ENCODE measurements at regions not wholly inside any gene's neighbourhood (a gene's known extent, or its start where the extent isn't known, plus 50 kb on each side); places are given as distances from the start of the nearest gene placed in this dataset.

- H3K27me3 ChIP-seq: no peaks in the 10 kb centered on the region
- no peak for DNase-seq
- H3K4me1 ChIP-seq: no peaks in the 10 kb centered on the region
- TF ChIP-seq POLR2A (IDR thresholded peaks at IDR 0.05) (no peak), CTCF (IDR thresholded peaks at IDR 0.05) (no peak)
- 80 to 86% methylated on average over 6 of the region's 6 CpGs for WGBS, 2 donors
- H3K36me3 ChIP-seq: no peaks in the 10 kb centered on the region
- intact Hi-C loops (cut with DNase I): no loop called here
- H3K27ac ChIP-seq: no peak overlapping the region
- no peak overlapping the region for H3K4me3 ChIP-seq
- no peaks in the 10 kb centered on the region for H3K9me3 ChIP-seq
Observed at GRCh38 chr5:128668921-128669320, 130.9 kb upstream of the FBN2 start.

DNA sequence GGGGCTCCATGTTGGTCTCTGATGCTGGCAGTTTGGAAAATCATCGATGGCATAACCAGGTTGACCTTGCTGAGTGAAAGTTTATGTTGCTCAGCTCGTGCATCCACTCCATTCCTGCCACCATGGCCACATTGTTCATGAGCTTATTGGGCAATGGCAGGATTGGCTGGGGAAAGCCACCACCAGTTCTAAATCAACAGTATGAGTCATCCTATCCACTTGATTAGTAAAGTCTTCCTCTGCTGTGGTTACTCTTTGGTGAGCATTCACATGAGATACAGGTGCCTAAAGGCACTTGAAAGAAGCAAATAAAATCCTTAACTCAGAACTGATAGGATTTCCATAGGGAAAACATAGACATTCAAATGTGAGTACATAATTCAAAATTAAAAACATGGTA is 131.8 kb upstream of the FBN2 start:
- intact Hi-C loops (cut with DNase I): loop anchor here (10.0 kb wide), 1 partner anchor 455 kb away; no protein-coding TSS in a partner anchor
- Histone ChIP-seq H3K27me3 (no peaks in the 10 kb centered on the region), H3K36me3 (no peaks in the 10 kb centered on the region), H3K4me1 (no peaks in the 10 kb centered on the region), H3K9me3 (no peaks in the 10 kb centered on the region), H3K27ac (no peak overlapping the region), H3K4me3 (no peak overlapping the region)
- WGBS, 2 donors: 87 to 88% methylated on average over 2 of the region's 2 CpGs
- TF ChIP-seq POLR2A (IDR thresholded peaks at IDR 0.05): no peak
- TF ChIP-seq CTCF (IDR thresholded peaks at IDR 0.05): no peak
- DNase-seq: no peak

DNA sequence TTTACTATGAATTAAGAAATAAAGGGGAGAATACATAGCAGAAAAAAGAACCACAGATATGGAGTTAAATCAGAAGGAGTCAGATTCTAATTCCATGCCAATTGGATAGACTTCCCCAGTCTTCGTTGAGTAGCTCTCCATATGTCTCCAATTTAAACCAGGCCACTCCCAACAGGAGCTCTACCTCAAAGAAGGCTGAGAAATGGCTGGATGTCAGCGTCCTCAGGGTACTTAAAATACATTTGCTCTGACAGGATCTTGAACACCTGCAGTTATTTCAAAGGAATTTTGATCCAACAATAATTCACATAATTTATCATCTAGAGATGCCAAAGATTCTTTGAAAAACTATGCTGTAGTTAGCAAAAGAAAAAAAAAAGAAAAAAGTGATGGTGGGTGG is 133.9 kb upstream of the FBN2 start:
- intact Hi-C loops (cut with DNase I): loop anchor here (10.0 kb wide), 1 partner anchor 457 kb away; no protein-coding TSS in a partner anchor
- Histone ChIP-seq H3K27ac (no peak overlapping the region), H3K27me3 (no peaks in the 10 kb centered on the region), H3K36me3 (no peaks in the 10 kb centered on the region), H3K4me3 (no peak overlapping the region), H3K4me1 (no peaks in the 10 kb centered on the region), H3K9me3 (no peaks in the 10 kb centered on the region)
- TF ChIP-seq POLR2A (IDR thresholded peaks at IDR 0.05): no peak
- TF ChIP-seq CTCF (IDR thresholded peaks at IDR 0.05): no peak
- 21 to 24% methylated on average over 2 of the region's 2 CpGs for WGBS, 2 donors
- no peak for DNase-seq

DNA sequence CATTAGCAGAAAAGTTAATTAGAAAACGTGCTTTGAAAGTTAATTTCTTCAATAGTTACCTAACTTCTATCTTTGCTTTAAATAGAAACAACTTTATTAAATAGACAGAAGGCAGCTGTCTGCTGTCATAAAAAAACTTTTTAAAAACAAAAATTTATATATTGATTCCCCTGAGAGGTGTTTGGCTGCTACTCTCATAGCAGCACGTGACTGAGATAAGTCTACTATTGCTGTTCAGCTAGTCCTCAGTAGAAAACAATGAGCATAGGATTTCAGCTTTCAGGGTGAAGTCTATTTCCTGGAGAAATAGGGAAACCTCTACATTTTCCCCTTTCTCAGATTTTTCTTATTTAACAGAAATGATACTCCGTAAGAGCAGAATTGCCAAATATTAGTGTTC is 135.0 kb upstream of the FBN2 start:
- Histone ChIP-seq H3K4me1 (no peaks in the 10 kb centered on the region), H3K9me3 (no peaks in the 10 kb centered on the region), H3K27ac (no peak overlapping the region), H3K36me3 (no peaks in the 10 kb centered on the region), H3K4me3 (no peak overlapping the region), H3K27me3 (no peaks in the 10 kb centered on the region)
- DNase-seq: no peak
- intact Hi-C loops (cut with DNase I): loop anchor here (10.0 kb wide), 1 partner anchor 458 kb away; no protein-coding TSS in a partner anchor
- WGBS, 2 donors: 64 to 65% methylated on average over 3 of the region's 3 CpGs
- TF ChIP-seq CTCF (IDR thresholded peaks at IDR 0.05): no peak

DNA sequence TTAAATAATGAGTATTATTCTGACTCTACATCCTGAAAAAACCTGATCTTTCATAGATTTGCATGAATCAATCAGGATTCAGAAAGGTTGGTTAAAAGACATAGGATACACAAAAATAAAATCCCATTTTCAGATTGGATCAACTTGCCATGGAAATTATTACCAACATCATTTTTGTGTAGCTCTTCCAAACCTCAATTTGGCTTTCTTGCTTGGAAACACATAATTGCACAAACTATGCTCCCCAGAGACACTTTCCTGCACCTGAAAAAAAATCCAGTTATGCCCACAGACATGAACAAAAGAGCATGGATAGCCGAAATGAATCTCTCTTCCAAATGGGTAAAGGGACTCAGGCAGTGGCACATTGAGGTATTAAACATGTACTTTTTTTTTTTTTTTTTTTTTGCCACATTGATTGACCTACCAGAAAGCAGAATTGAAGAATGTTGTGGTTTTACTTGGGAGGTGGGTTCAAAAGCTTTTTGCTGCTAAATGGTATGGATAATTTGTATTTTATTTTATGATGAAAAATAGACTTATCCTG is 135.4 kb upstream of the FBN2 start:
- Histone ChIP-seq H3K27ac (no peak overlapping the region), H3K4me1 (no peaks in the 10 kb centered on the region), H3K36me3 (no peaks in the 10 kb centered on the region), H3K27me3 (no peaks in the 10 kb centered on the region), H3K4me3 (no peak overlapping the region), H3K9me3 (no peaks in the 10 kb centered on the region)
- TF ChIP-seq POLR2A (IDR thresholded peaks at IDR 0.05) (no peak), CTCF (IDR thresholded peaks at IDR 0.05) (no peak)
- WGBS, 2 donors: 59 to 68% methylated on average over 1 of the region's 1 CpG
- intact Hi-C loops (cut with DNase I): loop anchor here (10.0 kb wide), 1 partner anchor 459 kb away; no protein-coding TSS in a partner anchor
- DNase-seq: no peak

All from esophagus squamous epithelium (tissue), 5 donors.